ENCODE measurements at regions not wholly inside any gene's neighbourhood (a gene's known extent, or its start where the extent isn't known, plus 50 kb on each side); places are given as distances from the start of the nearest gene placed in this dataset.
"Not testable (repeated sequence)": the region's sequence is repeated elsewhere in the genome, so short reads cannot be mapped to it uniquely, and the experiment has no call there.

DNA sequence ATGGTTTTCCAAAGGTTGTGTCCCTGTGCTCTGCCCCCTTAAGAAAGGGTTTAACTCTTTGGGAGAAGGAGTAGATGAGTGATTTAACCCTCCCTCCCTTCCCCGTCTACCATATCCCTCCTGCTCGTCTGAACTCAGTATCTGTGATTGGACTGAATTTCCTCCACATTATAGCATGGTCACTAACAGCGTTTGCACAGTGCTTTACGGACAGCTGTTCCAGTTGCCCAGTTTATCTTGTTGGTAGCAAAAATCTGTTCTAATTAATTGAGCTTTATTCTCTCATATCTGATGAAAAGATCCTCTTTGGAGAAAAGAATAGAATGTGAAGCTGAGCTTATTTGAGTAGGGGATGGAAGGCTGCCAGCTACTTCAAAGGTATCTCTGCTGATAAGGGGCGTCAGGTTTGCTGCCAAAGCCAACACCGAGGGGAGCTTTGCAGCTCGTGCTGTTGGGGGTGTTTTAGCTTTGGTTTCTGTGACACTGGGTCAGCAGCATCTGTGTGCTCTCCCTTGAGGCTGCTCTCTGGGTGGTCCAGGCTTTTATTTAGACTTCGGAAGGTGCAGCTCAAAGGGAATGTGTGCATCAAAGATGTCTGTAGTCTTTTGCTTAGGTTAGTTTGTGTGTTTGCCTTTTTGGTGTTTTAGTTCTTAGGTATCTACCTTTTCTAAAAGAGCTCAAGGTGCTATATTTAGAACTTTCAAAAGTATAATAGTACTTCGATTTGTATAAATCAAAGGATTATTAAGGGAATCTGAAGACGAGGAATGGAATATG lies 118.8 kb upstream of the IKBKE start:
- H3K4me3 ChIP-seq (ENCODE audit: control extremely low read depth in 1 of 5, extremely low read depth in 1 of 5, insufficient read depth in 1 of 5, low read depth in 2 of 5, low read length in 4 of 5); H3K27ac ChIP-seq (ENCODE audit: low read length in 2 of 2); H3K9me3 Mint-ChIP-seq (ENCODE audit: insufficient read depth); POLR2A ChIA-PET; H3K36me3 ChIP-seq (replicated peaks in 1 of 2; ENCODE audit: control extremely low read depth in 1 of 2, control insufficient read depth in 1 of 2, extremely low read depth in 1 of 2, insufficient read depth in 2 of 2, low read length in 1 of 2); CTCF ChIA-PET; DNase-seq; H3K4me3 Mint-ChIP-seq; H3K9me3 ChIP-seq (ENCODE audit: control extremely low read depth in 1 of 3, control insufficient read depth in 2 of 3, insufficient read depth in 1 of 3, low read length in 2 of 3); ATAC-seq (ENCODE audit: low read depth); H3K27ac Mint-ChIP-seq; H3K4me2 ChIP-seq (replicated peaks; ENCODE audit: low read depth, low read length, poor library complexity, severe bottlenecking); H3K9ac ChIP-seq (ENCODE audit: low read length); H3K4me1 Mint-ChIP-seq; H3K27me3 ChIP-seq (replicated peaks in 1 of 4; ENCODE audit: control extremely low read depth in 1 of 4, control insufficient read depth in 3 of 4, insufficient read depth in 4 of 4, low read length in 3 of 4); H3K79me2 ChIP-seq (ENCODE audit: control insufficient read depth, insufficient read depth, low read length); H2AFZ ChIP-seq (ENCODE audit: insufficient read depth, low read depth, low read length, poor library complexity, severe bottlenecking); H4K20me1 ChIP-seq (ENCODE audit: control insufficient read depth, insufficient read depth, low read length, poor library complexity, severe bottlenecking); H3K4me1 ChIP-seq (ENCODE audit: control insufficient read depth in 2 of 2, insufficient read depth in 2 of 2, low read length in 2 of 2); intact Hi-C loops (cut with micrococcal nuclease); H3K27me3 Mint-ChIP-seq: not testable (repeated sequence)
- WGBS (ENCODE audit: insufficient coverage) = no CpG with 5 or more reads among the region's 10 CpGs

GRCh38 chr1:206356310-206356709 lies 114.0 kb upstream of the IKBKE start:
- H3K4me3 Mint-ChIP-seq; H3K27me3 Mint-ChIP-seq; H4K20me1 ChIP-seq (ENCODE audit: control insufficient read depth, insufficient read depth, low read length, poor library complexity, severe bottlenecking); H3K4me2 ChIP-seq (replicated peaks; ENCODE audit: low read depth, low read length, poor library complexity, severe bottlenecking); POLR2A ChIA-PET; H3K36me3 ChIP-seq (replicated peaks in 1 of 2; ENCODE audit: control extremely low read depth in 1 of 2, control insufficient read depth in 1 of 2, extremely low read depth in 1 of 2, insufficient read depth in 2 of 2, low read length in 1 of 2); H3K4me1 Mint-ChIP-seq; intact Hi-C loops (cut with micrococcal nuclease); H3K27ac Mint-ChIP-seq; H3K27me3 ChIP-seq (replicated peaks in 1 of 4; ENCODE audit: control extremely low read depth in 1 of 4, control insufficient read depth in 3 of 4, insufficient read depth in 4 of 4, low read length in 3 of 4); CTCF ChIA-PET; H3K79me2 ChIP-seq (ENCODE audit: control insufficient read depth, insufficient read depth, low read length); H3K4me1 ChIP-seq (ENCODE audit: control insufficient read depth in 2 of 2, insufficient read depth in 2 of 2, low read length in 2 of 2); DNase-seq; H3K9ac ChIP-seq (ENCODE audit: low read length); H2AFZ ChIP-seq (ENCODE audit: insufficient read depth, low read depth, low read length, poor library complexity, severe bottlenecking); H3K9me3 ChIP-seq (ENCODE audit: control extremely low read depth in 1 of 3, control insufficient read depth in 2 of 3, insufficient read depth in 1 of 3, low read length in 2 of 3); H3K4me3 ChIP-seq (ENCODE audit: control extremely low read depth in 1 of 5, extremely low read depth in 1 of 5, insufficient read depth in 1 of 5, low read depth in 2 of 5, low read length in 4 of 5); H3K9me3 Mint-ChIP-seq (ENCODE audit: insufficient read depth); H3K27ac ChIP-seq (ENCODE audit: low read length in 2 of 2): not testable (repeated sequence)
- ATAC-seq (ENCODE audit: low read depth) = peak; percentile 73

DNA sequence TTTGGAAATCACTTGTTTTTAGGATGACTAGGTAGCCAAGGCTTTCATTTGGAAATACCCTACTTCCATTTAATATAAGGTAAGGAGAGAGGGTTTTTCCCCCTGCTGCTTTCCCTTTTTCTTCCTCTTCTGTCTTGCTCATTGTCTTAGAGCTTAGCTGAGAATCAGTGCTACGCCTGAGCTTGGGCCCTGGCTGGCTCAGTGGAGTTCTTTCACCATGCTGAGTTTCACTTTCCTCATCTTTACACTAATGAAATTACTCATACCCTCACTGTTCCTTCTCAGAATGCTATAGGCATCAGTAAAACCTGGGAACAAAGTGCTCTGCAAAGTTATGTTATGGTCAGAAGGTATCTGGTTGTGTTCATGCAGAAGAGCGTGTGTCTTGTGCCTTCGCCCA lies 112.3 kb upstream of the IKBKE start:
- H3K9me3 Mint-ChIP-seq (ENCODE audit: insufficient read depth); POLR2A ChIA-PET; ATAC-seq (ENCODE audit: low read depth); H3K4me2 ChIP-seq (replicated peaks; ENCODE audit: low read depth, low read length, poor library complexity, severe bottlenecking); H3K27ac ChIP-seq (ENCODE audit: low read length in 2 of 2); H3K4me3 ChIP-seq (ENCODE audit: control extremely low read depth in 1 of 5, extremely low read depth in 1 of 5, insufficient read depth in 1 of 5, low read depth in 2 of 5, low read length in 4 of 5); intact Hi-C loops (cut with micrococcal nuclease); H3K79me2 ChIP-seq (ENCODE audit: control insufficient read depth, insufficient read depth, low read length); DNase-seq; H3K4me1 ChIP-seq (ENCODE audit: control insufficient read depth in 2 of 2, insufficient read depth in 2 of 2, low read length in 2 of 2); H3K9ac ChIP-seq (ENCODE audit: low read length); CTCF ChIA-PET; H4K20me1 ChIP-seq (ENCODE audit: control insufficient read depth, insufficient read depth, low read length, poor library complexity, severe bottlenecking); H2AFZ ChIP-seq (ENCODE audit: insufficient read depth, low read depth, low read length, poor library complexity, severe bottlenecking); H3K27me3 Mint-ChIP-seq; H3K27me3 ChIP-seq (replicated peaks in 1 of 4; ENCODE audit: control extremely low read depth in 1 of 4, control insufficient read depth in 3 of 4, insufficient read depth in 4 of 4, low read length in 3 of 4); H3K27ac Mint-ChIP-seq; H3K4me3 Mint-ChIP-seq; H3K36me3 ChIP-seq (replicated peaks in 1 of 2; ENCODE audit: control extremely low read depth in 1 of 2, control insufficient read depth in 1 of 2, extremely low read depth in 1 of 2, insufficient read depth in 2 of 2, low read length in 1 of 2); H3K9me3 ChIP-seq (ENCODE audit: control extremely low read depth in 1 of 3, control insufficient read depth in 2 of 3, insufficient read depth in 1 of 3, low read length in 2 of 3); H3K4me1 Mint-ChIP-seq: not testable (repeated sequence)
- WGBS (ENCODE audit: insufficient coverage) = no CpG with 5 or more reads among the region's 3 CpGs

GRCh38 chr1:206358771-206359170 lies 111.5 kb upstream of the IKBKE start:
- H3K9me3 ChIP-seq (ENCODE audit: control extremely low read depth in 1 of 3, control insufficient read depth in 2 of 3, insufficient read depth in 1 of 3, low read length in 2 of 3); H3K4me1 Mint-ChIP-seq; POLR2A ChIA-PET; H4K20me1 ChIP-seq (ENCODE audit: control insufficient read depth, insufficient read depth, low read length, poor library complexity, severe bottlenecking); H3K9me3 Mint-ChIP-seq (ENCODE audit: insufficient read depth); H3K79me2 ChIP-seq (ENCODE audit: control insufficient read depth, insufficient read depth, low read length); H2AFZ ChIP-seq (ENCODE audit: insufficient read depth, low read depth, low read length, poor library complexity, severe bottlenecking); H3K4me2 ChIP-seq (replicated peaks; ENCODE audit: low read depth, low read length, poor library complexity, severe bottlenecking); H3K36me3 ChIP-seq (replicated peaks in 1 of 2; ENCODE audit: control extremely low read depth in 1 of 2, control insufficient read depth in 1 of 2, extremely low read depth in 1 of 2, insufficient read depth in 2 of 2, low read length in 1 of 2); DNase-seq; ATAC-seq (ENCODE audit: low read depth); H3K27me3 ChIP-seq (replicated peaks in 1 of 4; ENCODE audit: control extremely low read depth in 1 of 4, control insufficient read depth in 3 of 4, insufficient read depth in 4 of 4, low read length in 3 of 4); H3K27me3 Mint-ChIP-seq; intact Hi-C loops (cut with micrococcal nuclease); H3K27ac ChIP-seq (ENCODE audit: low read length in 2 of 2); H3K4me3 ChIP-seq (ENCODE audit: control extremely low read depth in 1 of 5, extremely low read depth in 1 of 5, insufficient read depth in 1 of 5, low read depth in 2 of 5, low read length in 4 of 5); H3K27ac Mint-ChIP-seq; H3K4me1 ChIP-seq (ENCODE audit: control insufficient read depth in 2 of 2, insufficient read depth in 2 of 2, low read length in 2 of 2); H3K4me3 Mint-ChIP-seq; CTCF ChIA-PET; H3K9ac ChIP-seq (ENCODE audit: low read length): not testable (repeated sequence)
- WGBS (ENCODE audit: insufficient coverage) = no CpG with 5 or more reads among the region's 3 CpGs
